ENCODE measurements at regions not wholly inside any gene's neighbourhood (a gene's known extent, or its start where the extent isn't known, plus 50 kb on each side); places are given as distances from the start of the nearest gene placed in this dataset.

- no peak overlapping the region for H3K27ac ChIP-seq
- H3K4me3 ChIP-seq = no peak overlapping the region
- no peak for TF ChIP-seq CTCF (IDR thresholded peaks at IDR 0.05)
- H3K27me3 ChIP-seq = no peaks in the 10 kb centered on the region
- no peaks in the 10 kb centered on the region for H3K36me3 ChIP-seq
- H3K9me3 ChIP-seq = no peaks in the 10 kb centered on the region
- no peaks in the 10 kb centered on the region for H3K4me1 ChIP-seq
- DNase-seq (ENCODE audit: low spot score) = no peak
These were observed 213.4 kb downstream of the BMP7 start for GRCh38 chr20:57053067-57053466.

GRCh38 chr20:57053793-57054552 lies 212.5 kb downstream of the BMP7 start:
- H3K4me1 ChIP-seq = no peaks in the 10 kb centered on the region
- DNase-seq (ENCODE audit: low spot score) = no peak
- no peak overlapping the region for H3K27ac ChIP-seq
- no peak for TF ChIP-seq CTCF (IDR thresholded peaks at IDR 0.05)
- no peak overlapping the region for H3K4me3 ChIP-seq
- no peaks in the 10 kb centered on the region for H3K27me3 ChIP-seq
- H3K36me3 ChIP-seq = no peaks in the 10 kb centered on the region
- H3K9me3 ChIP-seq = no peaks in the 10 kb centered on the region

- Histone ChIP-seq H3K27ac (no peak overlapping the region), H3K36me3 (no peaks in the 10 kb centered on the region), H3K9me3 (no peaks in the 10 kb centered on the region), H3K4me1 (no peaks in the 10 kb centered on the region), H3K27me3 (no peaks in the 10 kb centered on the region), H3K4me3 (no peak overlapping the region)
- no peak for DNase-seq (ENCODE audit: low spot score)
- TF ChIP-seq CTCF (IDR thresholded peaks at IDR 0.05) = no peak
These were observed 211.1 kb downstream of the BMP7 start for GRCh38 chr20:57055345-57055744.

GRCh38 chr20:57056651-57057050 lies 209.8 kb downstream of the BMP7 start:
- Histone ChIP-seq H3K27ac (no peak overlapping the region), H3K4me1 (no peaks in the 10 kb centered on the region), H3K36me3 (no peaks in the 10 kb centered on the region), H3K9me3 (no peaks in the 10 kb centered on the region), H3K4me3 (no peak overlapping the region), H3K27me3 (no peaks in the 10 kb centered on the region)
- no peak for DNase-seq (ENCODE audit: low spot score)
- no peak for TF ChIP-seq CTCF (IDR thresholded peaks at IDR 0.05)

- TF ChIP-seq CTCF (IDR thresholded peaks at IDR 0.05) = no peak
- H3K27ac ChIP-seq = no peak overlapping the region
These were observed 207.3 kb downstream of the BMP7 start for GRCh38 chr20:57059055-57059596.

More at GRCh38 chr20:57059055-57059596, 207.3 kb downstream of the BMP7 start:
- Histone ChIP-seq H3K4me3 (no peak overlapping the region), H3K4me1 (no peaks in the 10 kb centered on the region), H3K9me3 (no peaks in the 10 kb centered on the region), H3K36me3 (no peaks in the 10 kb centered on the region), H3K27me3 (no peaks in the 10 kb centered on the region)
- DNase-seq (ENCODE audit: low spot score) = no peak
